Neural crest cell (in vitro differentiated cells): ENCODE measurements at regions not wholly inside any gene's neighbourhood (a gene's known extent, or its start where the extent isn't known, plus 50 kb on each side); places are given as distances from the start of the nearest gene placed in this dataset.

Experiments used
- DNase-seq: peaks from one replicate; pipeline ENCODE4 v3.0.0; 2021; ENCODE audit warnings: low read depth, mixed read lengths, low spot score
- H3K27ac Mint-ChIP-seq: one replicate; pipeline ENCODE4 v1.8.0; 2021; ENCODE audit warnings: mild to moderate bottlenecking, mixed read lengths; ENCODE audit not compliant: unreplicated experiment
- H3K27me3 Mint-ChIP-seq: 2 replicates; pipeline ENCODE4 v1.8.0; 2021; ENCODE audit warnings: low read depth, mild to moderate bottlenecking, mixed read lengths
- H3K36me3 Mint-ChIP-seq: 2 replicates; pipeline ENCODE4 v1.8.0; 2021; ENCODE audit warnings: low read depth, mild to moderate bottlenecking, mixed read lengths
- H3K4me1 Mint-ChIP-seq: 2 replicates; pipeline ENCODE4 v1.8.0; 2021; ENCODE audit warnings: mixed read lengths
- H3K4me3 Mint-ChIP-seq: one replicate; pipeline ENCODE4 v1.8.0; 2021; ENCODE audit warnings: mild to moderate bottlenecking, mixed read lengths
- H3K9me3 Mint-ChIP-seq: 2 replicates; pipeline ENCODE4 v1.8.0; 2021; ENCODE audit warnings: mixed read lengths
- CTCF ChIP-seq: fragments of 200-600 bp; sonication (generic); conservative IDR thresholded peaks from 2 replicates; pipeline ENCODE4 v1.5.0; 2021; ENCODE audit warnings: antibody characterized with exemption, mild to moderate bottlenecking

- no peaks in the 10 kb centered on the region for H3K36me3 Mint-ChIP-seq
- H3K27me3 Mint-ChIP-seq = no peaks in the 10 kb centered on the region
- no peaks in the 10 kb centered on the region for H3K9me3 Mint-ChIP-seq
- peaks cover 19% of the 10 kb centered on the region for H3K4me1 Mint-ChIP-seq
- no peak overlapping the region for H3K4me3 Mint-ChIP-seq
- no peak for TF ChIP-seq CTCF
- no peak overlapping the region for H3K27ac Mint-ChIP-seq
- no peak for DNase-seq
Observed at GRCh38 chr3:182178488-182179200, 466.9 kb downstream of the SOX2 start.

- Mint-ChIP-seq H3K4me3 (no peak overlapping the region), H3K4me1 (peaks cover 16% of the 10 kb centered on the region), H3K9me3 (no peaks in the 10 kb centered on the region), H3K36me3 (no peaks in the 10 kb centered on the region), H3K27me3 (no peaks in the 10 kb centered on the region), H3K27ac (no peak overlapping the region)
- DNase-seq = no peak
- no peak for TF ChIP-seq CTCF
Observed at GRCh38 chr3:182179631-182180030, 467.9 kb downstream of the SOX2 start.

GRCh38 chr3:182180654-182181385, 469.1 kb downstream of the SOX2 start:
- DNase-seq = no peak
- Mint-ChIP-seq H3K4me1 (peaks cover 19% of the 10 kb centered on the region), H3K36me3 (no peaks in the 10 kb centered on the region), H3K4me3 (no peak overlapping the region), H3K27me3 (no peaks in the 10 kb centered on the region), H3K9me3 (no peaks in the 10 kb centered on the region), H3K27ac (no peak overlapping the region)
- no peak for TF ChIP-seq CTCF

- no peak for TF ChIP-seq CTCF
- H3K36me3 Mint-ChIP-seq = peaks cover 2% of the 10 kb centered on the region
- peaks cover 4% of the 10 kb centered on the region for H3K9me3 Mint-ChIP-seq
- no peak overlapping the region for H3K4me3 Mint-ChIP-seq
- no peaks in the 10 kb centered on the region for H3K27me3 Mint-ChIP-seq
- no peak for DNase-seq
- peak overlapping the region; percentile 48 for H3K27ac Mint-ChIP-seq
- peaks cover 19% of the 10 kb centered on the region for H3K4me1 Mint-ChIP-seq
Observed at GRCh38 chr3:182182531-182182968, 470.8 kb downstream of the SOX2 start.

- TF ChIP-seq CTCF = no peak
- peaks cover 3% of the 10 kb centered on the region for H3K36me3 Mint-ChIP-seq
Observed at GRCh38 chr3:182183716-182184430, 472.1 kb downstream of the SOX2 start.

More at GRCh38 chr3:182183716-182184430, 472.1 kb downstream of the SOX2 start:
- Mint-ChIP-seq H3K27me3 (no peaks in the 10 kb centered on the region), H3K9me3 (peaks cover 6% of the 10 kb centered on the region), H3K4me3 (no peak overlapping the region), H3K4me1 (peaks cover 19% of the 10 kb centered on the region), H3K27ac (no peak overlapping the region)
- DNase-seq = no peak
